ENCODE measurements at regions not wholly inside any gene's neighbourhood (a gene's known extent, or its start where the extent isn't known, plus 50 kb on each side); places are given as distances from the start of the nearest gene placed in this dataset.
A peak's percentile ranks its signal among the peaks of the same experiment; 100 is the strongest.

DNA sequence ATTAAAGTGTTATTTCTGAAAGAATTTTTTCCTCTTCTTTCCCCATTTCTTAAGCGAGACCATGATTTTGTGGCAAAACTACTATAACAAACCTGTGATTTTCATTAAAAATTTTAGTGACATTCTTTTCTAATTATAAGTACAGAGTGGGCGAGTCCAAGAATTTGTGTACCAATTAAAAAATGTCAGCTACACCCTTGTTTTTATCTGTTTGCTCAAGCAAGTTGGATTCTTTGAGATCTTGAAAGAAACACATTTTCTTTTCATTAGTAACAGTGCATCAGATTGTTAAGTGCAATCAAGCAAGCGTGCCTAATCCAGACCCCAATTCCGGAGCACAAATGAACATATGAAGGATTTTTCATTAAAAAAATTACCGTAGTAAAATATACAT is 338.8 kb upstream of the DDHD1 start:
- peaks cover 0 to 4% of the 10 kb centered on the region in 2 donors for H3K9me3 Mint-ChIP-seq
- DNase-seq (ENCODE audit: low spot score in 2 of 2) (no peak), ATAC-seq (no peak)
- H3K27ac Mint-ChIP-seq, result no peak overlapping the region
- peaks cover 0 to 4% of the 10 kb centered on the region in 2 donors for H3K36me3 Mint-ChIP-seq

DNA sequence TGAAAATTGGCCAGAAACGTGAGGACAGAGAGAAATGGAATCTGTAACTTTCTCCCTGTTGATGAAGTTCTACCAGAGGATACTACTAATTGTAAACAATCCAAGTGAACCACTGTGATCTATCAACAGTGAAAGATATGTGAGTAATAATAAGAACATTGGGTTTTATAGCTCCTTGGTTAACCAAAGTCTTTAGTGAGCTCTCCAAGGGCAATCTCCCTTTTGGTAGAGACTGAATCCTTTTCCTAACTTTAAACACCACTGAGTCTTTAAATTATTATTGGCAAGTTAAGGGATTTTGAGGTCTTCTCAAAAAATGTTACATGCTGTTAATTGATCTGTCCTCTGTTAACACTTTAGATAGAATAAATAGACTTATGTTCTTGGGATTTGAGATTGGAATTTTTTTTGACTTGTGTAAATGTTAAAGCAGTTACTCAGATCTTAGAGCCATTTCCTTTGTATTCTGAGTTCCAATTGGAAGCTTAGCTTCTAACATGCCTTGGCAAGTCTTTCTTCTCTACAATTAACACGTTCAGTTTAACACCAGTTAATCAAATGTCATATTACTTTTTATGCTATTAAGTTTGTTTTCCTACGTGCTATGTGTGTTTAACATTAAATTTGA is 338.2 kb upstream of the DDHD1 start:
- ATAC-seq (no peak), DNase-seq (ENCODE audit: low spot score in 2 of 2) (no peak)
- peaks cover 0 to under 1% of the 10 kb centered on the region in 2 donors for H3K9me3 Mint-ChIP-seq
- H3K36me3 Mint-ChIP-seq, result peaks cover 0 to under 1% of the 10 kb centered on the region in 2 donors
- peak overlapping the region in 1 of 2 donors; percentile 7 for H3K27ac Mint-ChIP-seq

DNA sequence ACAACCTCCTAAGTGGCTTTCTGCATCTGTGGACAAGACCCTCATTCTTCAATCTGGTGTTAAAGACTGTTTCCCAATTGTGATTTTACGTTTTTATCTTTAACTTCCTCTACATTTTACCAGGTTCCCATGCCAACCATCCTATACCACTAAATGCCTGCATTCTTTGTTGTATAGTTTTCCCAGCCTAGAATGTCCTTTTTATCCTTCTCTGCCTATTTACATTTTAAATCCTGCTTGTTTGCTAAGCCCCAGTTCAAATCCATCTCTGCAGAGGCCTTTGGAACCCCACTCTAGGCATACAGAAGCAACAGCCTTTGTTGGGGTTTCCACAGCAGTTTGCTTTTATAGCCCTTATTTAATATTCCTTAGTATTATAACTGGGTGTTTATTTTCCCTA is 325.1 kb upstream of the DDHD1 start:
- H3K27ac Mint-ChIP-seq, result no peak overlapping the region
- H3K9me3 Mint-ChIP-seq, result peaks cover 9 to 23% of the 10 kb centered on the region in 2 donors
- DNase-seq (ENCODE audit: low spot score in 2 of 2) (no peak), ATAC-seq (no peak)
- no peaks in the 10 kb centered on the region for H3K36me3 Mint-ChIP-seq

DNA sequence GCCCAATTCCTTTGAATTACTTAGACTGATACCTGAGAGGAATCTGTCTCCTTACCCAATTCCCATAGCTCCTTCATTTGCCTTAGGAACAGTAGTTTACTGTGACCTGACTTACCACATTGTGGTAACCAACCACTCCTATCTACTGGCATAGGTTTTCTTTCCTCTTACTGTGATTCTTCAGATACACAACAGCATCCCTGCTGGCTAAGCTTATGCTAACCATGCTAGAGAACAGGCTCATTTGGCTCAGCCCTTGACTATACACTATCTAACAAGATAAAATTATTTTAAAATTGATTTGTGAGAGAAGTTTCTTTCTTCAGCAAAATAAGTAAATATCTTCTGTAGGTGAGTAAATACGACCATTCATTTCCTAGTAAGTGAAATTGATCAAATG is 320.4 kb upstream of the DDHD1 start:
- H3K9me3 Mint-ChIP-seq, result peaks cover 0 to under 1% of the 10 kb centered on the region in 2 donors
- H3K36me3 Mint-ChIP-seq, result no peaks in the 10 kb centered on the region
- ATAC-seq (no peak), DNase-seq (ENCODE audit: low spot score in 2 of 2) (no peak)
- H3K27ac Mint-ChIP-seq, result no peak overlapping the region

DNA sequence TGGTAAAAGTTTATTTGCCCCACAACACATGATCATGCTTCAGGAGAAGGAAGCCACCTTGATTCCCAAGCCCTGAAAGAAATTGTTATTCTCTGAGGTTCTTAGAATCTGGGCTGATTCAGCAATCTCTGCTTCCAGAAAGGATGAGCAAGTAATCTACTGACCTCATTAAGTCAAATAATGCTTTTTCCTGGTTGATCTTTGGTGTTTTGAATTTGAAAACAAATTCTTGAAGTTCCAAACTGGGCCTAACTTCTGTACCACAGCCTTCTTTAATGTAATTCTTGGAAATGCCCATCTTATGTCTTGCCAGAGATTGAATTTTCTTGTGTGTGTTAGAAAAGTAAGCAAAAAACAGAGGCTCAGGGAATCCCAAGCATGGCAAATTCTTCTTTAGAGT is 319.2 kb upstream of the DDHD1 start:
- Mint-ChIP-seq H3K36me3 (no peaks in the 10 kb centered on the region), H3K27ac (no peak overlapping the region), H3K9me3 (no peaks in the 10 kb centered on the region)
- DNase-seq (ENCODE audit: low spot score in 2 of 2) (no peak), ATAC-seq (no peak)

DNA sequence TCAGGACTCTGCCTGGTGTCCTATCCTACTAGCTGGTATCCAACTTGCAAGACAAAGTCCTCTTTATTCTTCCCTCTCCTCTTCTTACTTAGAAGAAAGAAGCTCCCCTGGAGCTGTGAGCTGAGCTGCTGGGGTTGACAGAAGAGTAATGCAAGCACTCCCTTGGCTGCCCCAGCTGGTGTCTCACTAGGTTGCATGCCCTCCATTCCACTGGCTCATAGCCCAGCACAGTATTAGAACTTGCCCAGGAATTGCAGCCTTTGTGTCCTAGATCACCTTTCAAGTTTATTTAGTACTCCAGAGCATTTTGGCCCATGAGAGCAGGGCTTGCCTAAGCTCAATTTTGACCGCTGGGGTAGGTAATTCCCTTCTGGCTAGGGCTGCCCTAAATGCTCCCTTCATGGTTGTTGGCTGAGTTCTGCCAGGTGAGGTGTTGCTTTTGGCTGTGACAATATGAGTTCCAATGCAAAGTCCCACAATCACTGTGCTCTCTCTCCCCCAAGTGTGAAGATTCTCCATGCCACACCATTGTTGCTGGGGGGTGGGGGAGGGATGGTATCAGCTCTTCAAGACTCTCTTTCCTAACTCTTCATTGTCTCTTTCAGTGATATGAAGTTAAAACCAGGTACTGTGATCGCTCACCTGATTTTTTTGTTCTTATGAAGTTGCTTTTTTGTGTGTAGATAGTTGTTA is 317.4 kb upstream of the DDHD1 start:
- DNase-seq (ENCODE audit: low spot score in 2 of 2), result no peak
- Mint-ChIP-seq H3K27ac (no peak overlapping the region), H3K9me3 (no peaks in the 10 kb centered on the region), H3K36me3 (no peaks in the 10 kb centered on the region)
- ATAC-seq, result no peak

DNA sequence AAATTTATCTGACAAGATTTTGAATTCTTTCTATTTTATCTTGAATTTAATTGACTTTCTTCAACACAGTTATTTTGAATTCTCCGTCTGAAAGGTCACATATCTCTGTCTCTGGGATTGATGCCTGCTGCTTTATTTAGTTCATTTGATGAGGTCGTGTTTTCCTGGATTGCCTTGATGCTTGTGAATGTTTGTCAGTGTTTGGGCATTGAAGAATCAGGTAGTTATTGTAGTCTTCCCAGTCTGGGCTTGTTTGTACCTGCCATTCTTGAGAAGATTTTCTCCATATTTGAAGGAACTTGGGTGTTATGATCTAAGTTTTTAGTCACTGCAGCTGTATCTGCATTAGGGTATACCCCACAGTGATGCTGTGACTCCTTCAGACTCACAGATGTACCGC is 315.8 kb upstream of the DDHD1 start:
- H3K36me3 Mint-ChIP-seq, result no peaks in the 10 kb centered on the region
- DNase-seq (ENCODE audit: low spot score in 2 of 2) (no peak), ATAC-seq (no peak)
- no peaks in the 10 kb centered on the region for H3K9me3 Mint-ChIP-seq
- H3K27ac Mint-ChIP-seq, result no peak overlapping the region

DNA sequence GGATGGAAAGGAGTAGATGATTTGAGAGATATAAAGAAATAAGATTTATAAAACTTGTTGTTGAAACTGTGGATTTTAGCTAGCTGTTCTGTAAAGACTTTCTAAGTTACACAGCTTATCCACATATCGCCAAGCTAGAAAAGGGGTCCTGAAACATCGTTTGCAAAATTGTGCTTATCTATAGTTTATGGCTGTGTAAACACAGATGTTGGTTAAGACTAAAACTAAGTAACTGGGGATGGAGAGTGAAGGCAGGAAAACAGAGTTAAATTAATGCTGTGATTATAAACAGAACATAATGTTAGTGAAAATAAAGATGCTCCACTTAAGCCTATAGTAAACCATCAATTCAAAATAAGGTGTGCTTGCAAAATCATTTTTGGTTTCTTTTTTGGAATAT is 311.3 kb upstream of the DDHD1 start:
- Mint-ChIP-seq H3K36me3 (no peaks in the 10 kb centered on the region), H3K27ac (no peak overlapping the region), H3K9me3 (no peaks in the 10 kb centered on the region)
- DNase-seq (ENCODE audit: low spot score in 2 of 2) (no peak), ATAC-seq (no peak)

DNA sequence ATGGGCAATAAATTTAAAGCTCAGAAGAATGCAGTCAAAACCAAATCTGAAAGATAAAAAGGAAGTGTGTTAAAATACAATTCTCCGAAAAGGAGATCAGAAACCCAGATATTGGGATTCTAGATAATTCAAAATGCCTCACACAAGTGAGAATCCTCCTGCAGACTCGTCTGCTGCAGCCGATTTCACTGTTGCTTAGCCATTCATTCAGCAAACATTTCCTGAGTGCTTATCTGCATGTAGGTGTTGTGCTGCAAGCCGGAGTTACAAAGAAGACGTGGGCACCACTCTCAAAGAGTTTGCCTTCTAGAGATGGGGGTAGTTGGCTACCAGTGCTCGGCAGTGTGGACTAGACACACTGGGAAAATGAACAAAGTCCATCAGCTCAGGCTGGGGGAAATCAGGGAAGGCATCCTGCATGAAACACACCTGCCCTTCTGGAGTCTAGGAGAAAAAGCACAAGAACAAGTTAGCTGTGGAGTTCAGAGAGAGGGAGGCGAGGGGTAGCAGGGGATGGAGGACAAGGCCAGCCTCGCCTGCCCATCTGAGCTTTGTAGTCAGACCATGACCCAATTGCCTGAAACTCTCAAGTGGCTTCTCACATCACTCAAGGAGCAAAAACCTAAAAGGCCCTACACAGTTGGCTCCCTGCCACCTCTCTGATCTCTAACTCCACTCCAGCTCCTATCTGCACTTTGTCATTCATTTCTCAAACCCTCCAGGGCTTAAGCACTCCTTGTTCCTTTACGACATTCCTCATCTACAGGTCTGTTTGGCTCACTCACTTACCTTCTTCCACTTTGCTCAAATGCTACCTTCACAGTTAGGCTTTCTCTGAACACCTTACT is 310.0 kb upstream of the DDHD1 start:
- H3K36me3 Mint-ChIP-seq, result no peaks in the 10 kb centered on the region
- no peak overlapping the region for H3K27ac Mint-ChIP-seq
- DNase-seq (ENCODE audit: low spot score in 2 of 2), result no peak
- no peaks in the 10 kb centered on the region for H3K9me3 Mint-ChIP-seq
- no peak for ATAC-seq

DNA sequence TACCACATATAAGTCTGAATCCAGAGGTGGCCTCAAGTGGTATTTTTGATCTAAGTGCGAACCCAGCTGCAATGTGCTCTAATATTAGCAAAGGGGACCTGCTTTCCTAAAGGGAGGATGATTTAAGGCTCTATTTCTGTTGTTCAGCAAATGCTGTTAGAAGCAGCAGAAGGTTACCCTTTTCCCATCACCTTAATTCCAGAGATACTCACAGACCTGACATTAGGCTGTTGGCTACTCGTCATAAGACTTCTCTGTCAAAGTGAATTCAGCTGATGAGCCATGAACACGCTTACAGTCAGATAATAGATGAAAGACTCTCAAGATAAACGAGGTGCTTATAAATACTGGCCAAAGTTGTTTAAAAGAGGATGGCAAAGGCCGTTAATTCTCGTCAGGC is 308.7 kb upstream of the DDHD1 start:
- DNase-seq (ENCODE audit: low spot score in 2 of 2) (no peak), ATAC-seq (no peak)
- H3K36me3 Mint-ChIP-seq, result no peaks in the 10 kb centered on the region
- H3K27ac Mint-ChIP-seq, result no peak overlapping the region
- no peaks in the 10 kb centered on the region for H3K9me3 Mint-ChIP-seq

DNA sequence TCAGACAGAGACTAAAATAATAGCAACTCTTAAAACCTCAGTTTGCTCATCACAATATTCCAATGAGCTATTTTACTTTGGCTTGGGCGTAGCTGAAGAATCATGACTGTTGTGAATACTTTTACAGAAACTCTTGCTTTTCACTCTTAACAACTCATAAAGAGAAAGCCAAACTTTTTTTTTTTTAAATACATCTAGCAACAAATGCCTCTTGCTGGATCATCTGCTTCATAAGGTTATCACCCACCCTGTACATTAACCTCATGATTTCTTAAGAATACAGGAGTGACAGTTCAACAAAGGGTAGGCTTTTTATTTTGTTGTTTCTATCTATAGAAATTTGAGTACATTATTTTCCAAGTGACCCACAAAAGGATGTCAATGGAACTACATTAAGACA is 307.4 kb upstream of the DDHD1 start:
- H3K9me3 Mint-ChIP-seq, result no peaks in the 10 kb centered on the region
- no peak overlapping the region for H3K27ac Mint-ChIP-seq
- DNase-seq (ENCODE audit: low spot score in 2 of 2) (no peak), ATAC-seq (no peak)
- H3K36me3 Mint-ChIP-seq, result no peaks in the 10 kb centered on the region

DNA sequence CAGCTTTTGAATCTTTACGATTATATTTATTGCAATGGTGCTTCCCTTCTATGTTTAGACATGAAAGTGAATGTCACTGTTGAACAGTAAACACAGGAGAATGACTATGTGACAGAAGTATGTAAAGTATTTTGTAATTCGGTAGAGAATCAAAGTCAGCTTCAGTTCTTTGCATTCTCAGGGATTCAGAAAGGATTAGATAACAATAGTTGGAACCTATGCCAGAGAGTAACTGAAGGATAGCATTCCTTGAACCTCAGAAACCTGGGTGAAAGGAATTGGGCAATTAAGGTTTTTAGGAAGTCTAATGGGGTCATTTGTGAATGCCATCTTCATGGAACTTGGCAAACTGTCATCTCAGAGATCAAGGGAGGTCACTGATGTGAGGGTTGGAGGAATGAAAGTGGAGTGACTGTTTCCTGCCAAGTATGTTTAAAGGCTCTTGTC is 305.3 kb upstream of the DDHD1 start:
- ATAC-seq (no peak), DNase-seq (ENCODE audit: low spot score in 2 of 2) (no peak)
- Mint-ChIP-seq H3K9me3 (no peaks in the 10 kb centered on the region), H3K27ac (no peak overlapping the region), H3K36me3 (no peaks in the 10 kb centered on the region)

DNA sequence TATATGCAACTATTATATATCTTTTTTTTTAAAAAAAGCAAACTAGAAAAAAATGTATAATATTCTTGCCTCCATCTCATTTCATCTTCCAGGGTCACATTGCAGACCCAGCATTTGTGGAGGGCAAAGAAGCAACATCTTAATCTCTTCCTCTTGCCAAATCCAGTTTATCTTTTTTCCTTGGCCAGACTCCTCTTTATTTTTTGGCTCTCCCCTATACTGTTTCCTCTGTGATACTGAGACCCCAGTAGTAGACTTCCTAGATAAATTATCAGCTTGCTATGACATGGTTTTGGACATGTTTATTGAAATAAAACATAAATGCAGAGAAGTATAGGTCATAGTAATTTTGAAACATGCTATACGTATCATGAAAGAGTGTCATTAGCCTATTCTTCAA is 303.8 kb upstream of the DDHD1 start:
- ATAC-seq (no peak), DNase-seq (ENCODE audit: low spot score in 2 of 2) (no peak)
- Mint-ChIP-seq H3K36me3 (no peaks in the 10 kb centered on the region), H3K9me3 (no peaks in the 10 kb centered on the region), H3K27ac (no peak overlapping the region)

DNA sequence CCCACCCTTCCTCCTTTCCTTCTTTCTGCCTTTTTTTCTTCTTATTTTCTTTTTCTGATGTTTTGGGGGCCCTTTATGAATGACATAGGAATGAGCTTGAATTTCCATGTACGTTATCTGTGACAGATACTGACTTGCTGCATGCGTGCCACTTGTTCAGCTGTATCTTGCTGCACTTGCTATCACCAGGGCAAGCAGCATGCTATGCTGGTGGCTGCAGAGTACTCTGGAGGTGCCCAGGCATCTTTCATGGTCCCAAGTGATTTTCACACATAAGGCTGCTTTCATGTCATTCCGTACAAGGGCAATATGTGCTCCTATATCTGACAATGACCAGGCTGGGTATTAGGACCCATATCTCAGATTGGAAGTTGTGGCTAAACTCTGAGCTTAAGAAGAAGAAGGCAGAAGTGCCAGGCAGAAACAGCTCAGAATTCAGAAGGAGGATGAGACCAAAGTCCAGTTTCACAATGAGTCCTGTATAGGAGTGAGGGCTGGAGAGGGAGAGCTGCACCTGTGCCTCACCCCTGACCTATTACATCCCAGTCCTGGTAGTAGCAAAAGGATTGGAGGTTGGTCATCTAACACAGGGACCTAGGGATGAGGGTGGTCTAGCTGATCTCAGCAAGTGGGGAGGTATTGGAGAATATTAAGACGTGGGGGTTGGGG is 299.0 kb upstream of the DDHD1 start:
- Mint-ChIP-seq H3K36me3 (no peaks in the 10 kb centered on the region), H3K27ac (no peak overlapping the region)
- ATAC-seq, result no peak

DNA sequence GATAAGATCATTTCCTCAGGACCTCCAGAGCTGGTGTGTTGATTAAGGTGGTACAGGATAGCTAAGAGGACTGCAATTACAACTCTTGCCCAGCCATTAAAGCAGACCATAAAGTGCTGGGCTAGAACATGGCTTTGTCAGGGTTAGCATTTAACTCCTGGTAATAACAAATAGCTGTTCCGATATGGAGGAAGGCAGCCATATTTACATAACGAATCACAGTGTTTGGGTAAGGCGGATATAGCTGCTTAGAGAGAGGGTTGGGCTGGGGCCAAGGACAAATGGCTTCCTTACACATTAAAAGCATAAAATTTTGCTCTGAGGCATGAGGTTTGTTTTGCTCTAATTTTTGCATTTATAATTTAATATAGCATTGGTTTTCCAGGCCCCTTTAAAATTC is 297.7 kb upstream of the DDHD1 start:
- no peaks in the 10 kb centered on the region for H3K36me3 Mint-ChIP-seq
- no peaks in the 10 kb centered on the region for H3K9me3 Mint-ChIP-seq
- DNase-seq (ENCODE audit: low spot score in 2 of 2), result no peak
- no peak for ATAC-seq
- H3K27ac Mint-ChIP-seq, result no peak overlapping the region

More for the DNA sequence above, 299.0 kb upstream of the DDHD1 start:
- no peaks in the 10 kb centered on the region for H3K9me3 Mint-ChIP-seq
- DNase-seq (ENCODE audit: low spot score in 2 of 2), result no peak

DNA sequence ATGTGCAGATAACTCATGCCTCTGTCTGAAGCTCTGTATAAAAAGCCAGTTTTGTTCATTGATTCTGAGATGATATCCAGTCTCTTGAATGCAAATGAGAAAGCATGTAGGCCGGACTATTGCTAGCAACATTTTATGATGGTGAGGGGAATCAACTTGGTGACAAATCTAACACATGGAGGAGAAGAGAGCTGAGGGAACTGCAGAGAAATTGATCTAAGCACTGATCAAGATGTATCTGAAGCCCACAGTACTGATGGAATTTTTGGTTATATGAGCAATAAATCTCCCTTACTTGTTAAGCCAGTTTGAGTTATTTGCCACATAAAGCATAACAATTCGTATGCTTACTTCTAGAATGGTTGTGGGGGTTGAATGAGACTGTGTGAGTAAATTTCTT is 295.6 kb upstream of the DDHD1 start:
- Mint-ChIP-seq H3K27ac (no peak overlapping the region), H3K36me3 (no peaks in the 10 kb centered on the region), H3K9me3 (peaks cover 0 to 5% of the 10 kb centered on the region in 2 donors)
- ATAC-seq (no peak), DNase-seq (ENCODE audit: low spot score in 2 of 2) (no peak)

DNA sequence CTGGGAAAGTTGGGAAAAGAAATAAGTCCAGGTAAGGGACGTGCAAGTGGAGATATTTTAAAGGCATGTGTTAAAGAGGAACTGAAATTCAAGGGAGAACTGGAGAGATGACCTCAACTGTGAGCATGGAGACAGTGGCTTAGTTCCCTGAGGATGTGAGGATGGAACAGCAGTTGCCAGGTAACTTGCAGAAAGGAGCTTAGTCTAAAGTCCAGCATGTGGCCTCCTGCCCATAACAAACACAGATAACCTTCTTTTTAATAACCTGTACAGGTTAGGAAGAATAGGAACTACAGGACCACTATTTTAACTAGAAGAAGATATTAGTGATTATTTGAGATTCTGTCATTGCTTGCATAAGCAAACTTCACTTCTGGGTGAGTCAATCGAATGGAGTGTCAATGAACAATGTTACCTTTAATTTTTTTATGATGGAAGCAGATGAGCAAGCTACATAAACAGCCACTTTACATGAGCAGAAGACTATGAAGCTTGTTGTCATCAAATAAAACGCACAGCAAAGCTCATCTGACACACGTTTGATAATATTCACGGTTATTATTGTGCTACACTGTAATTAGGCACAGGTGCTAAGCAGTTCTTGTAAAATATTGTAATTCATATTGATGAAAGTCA is 291.7 kb upstream of the DDHD1 start:
- ATAC-seq (no peak), DNase-seq (ENCODE audit: low spot score in 2 of 2) (no peak)
- Mint-ChIP-seq H3K9me3 (peaks cover 3 to 5% of the 10 kb centered on the region in 2 donors), H3K27ac (no peak overlapping the region), H3K36me3 (no peaks in the 10 kb centered on the region)
